HG03439 (cell line): ENCODE measurements at regions not wholly inside any gene's neighbourhood (a gene's known extent, or its start where the extent isn't known, plus 50 kb on each side); places are given as distances from the start of the nearest gene placed in this dataset.

Source experiments
- ATAC-seq: cut with Tn5 transposase; IDR thresholded peaks from one replicate; pipeline ENCODE4 v1.9.1; 2021; ENCODE audit warnings: mild to moderate bottlenecking, moderate library complexity; ENCODE audit not compliant: unreplicated experiment

DNA sequence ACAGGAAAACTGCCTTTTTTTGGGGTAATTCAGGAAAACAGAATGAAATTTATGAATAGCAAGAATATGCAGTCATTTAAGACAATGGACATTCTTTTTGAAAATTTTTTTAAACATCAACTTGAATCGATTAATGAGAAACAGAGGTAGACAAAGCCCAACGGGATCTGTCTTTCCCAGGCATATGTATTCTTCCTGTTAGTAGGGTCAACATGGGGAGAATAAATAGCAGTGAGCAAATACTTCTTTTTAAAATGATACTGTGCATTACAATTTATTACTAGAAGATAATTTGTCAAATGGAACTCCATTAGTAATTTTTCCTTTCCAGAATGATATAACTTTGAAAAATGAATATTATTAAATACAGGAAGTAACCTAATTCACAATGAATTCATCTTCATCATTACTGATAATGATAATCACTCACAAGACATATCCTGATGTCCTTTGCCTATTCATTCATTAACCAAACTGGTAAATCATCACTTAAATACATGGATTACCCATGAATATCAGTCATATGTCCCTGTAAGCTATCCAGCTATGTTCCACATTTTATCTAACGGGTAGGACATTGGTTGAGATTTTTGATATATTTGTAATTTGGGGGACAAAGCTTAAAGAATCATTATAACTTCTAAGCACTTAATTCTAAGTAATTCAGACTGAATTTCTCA is 209.2 kb upstream of the CDIN1 start:
- ATAC-seq: no peak

DNA sequence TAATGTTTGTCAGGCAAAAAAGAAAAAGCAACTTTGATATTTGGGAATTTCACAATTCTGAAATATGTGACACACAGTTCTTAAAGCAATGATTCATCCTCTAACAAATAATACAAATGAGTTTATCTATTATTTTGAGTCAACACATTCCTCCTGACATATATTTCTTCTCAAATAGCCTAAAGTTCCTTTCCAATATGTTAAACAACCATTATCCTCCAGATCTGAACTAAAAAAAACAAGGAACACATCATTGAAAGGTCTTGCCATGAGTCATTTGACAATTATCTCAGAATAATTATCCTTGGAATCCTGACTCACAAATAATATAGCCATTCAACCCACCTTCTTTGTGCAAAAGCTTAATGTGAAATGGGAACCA is 208.7 kb upstream of the CDIN1 start:
- ATAC-seq: no peak

DNA sequence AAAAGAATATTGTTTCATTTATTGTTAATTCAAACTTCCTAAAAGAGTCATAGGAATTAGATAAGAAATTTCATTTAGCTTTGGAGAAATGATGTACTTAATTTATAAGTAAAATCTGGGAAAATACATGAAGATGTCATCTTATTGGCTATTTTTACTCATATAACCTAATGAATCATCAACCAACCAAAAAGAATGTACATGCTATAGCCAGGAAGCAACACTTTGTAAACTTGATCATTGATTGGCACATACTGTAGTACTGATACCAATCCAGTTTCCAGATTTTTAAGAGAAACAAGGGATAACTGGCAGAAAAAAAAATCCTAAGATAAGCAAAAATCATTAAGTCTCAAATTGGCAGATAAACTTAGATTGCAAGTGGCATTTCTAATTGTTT is 207.9 kb upstream of the CDIN1 start:
- no peak for ATAC-seq

DNA sequence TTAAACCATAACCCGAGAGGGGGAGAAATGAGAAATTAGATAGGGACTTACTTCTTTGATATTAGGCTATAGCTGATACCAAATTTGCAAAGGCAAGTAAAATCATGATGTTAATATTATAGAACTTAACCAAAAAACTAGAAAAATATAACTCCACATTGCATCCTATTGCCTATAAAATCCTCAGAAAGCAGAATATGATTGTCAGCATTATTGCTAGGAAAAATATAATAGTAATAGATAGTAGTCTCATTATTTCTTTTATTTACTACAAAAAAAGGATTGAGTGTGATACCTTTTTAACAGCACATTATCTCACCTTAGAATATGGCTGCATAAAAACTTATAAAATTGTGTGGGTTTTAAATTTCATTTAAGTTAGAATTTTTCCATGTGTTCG is 206.5 kb upstream of the CDIN1 start:
- ATAC-seq: no peak

DNA sequence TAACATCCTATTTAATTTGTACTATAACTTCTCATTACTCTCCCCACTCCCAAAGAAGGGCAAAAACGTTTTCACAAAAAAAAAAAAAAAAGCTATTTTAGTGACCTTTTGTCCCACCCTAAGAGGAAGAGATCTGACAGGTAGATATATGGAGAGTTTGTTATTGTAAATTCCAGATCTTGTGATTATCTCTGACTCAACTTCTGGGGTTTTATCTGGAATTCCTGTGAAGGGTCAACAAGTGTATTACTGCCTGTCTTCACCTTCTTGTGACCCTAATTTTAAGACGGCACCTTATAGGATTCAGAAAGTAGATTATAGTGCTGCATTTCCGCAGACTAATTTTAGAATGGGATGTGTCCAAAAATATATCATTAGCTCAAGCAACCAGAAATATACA is 205.9 kb upstream of the CDIN1 start:
- no peak for ATAC-seq

DNA sequence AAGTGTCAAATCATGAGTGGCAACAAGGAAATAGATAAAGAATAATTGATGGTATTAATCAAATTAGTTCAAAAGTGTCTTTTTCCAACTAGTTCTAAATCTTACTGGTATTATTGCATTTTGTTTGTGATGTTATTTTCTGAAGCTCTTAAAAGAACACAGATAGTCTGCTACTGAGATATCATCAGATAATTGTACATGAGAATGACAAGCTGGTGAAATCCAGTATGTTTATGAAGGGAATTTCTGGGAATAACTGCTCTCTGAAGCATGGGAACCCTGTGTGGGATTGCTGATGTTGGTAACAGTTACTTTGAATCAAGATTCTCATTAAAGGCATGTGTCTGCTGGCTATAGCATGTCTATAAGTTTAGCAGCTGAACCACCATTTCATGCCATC is 190.3 kb upstream of the CDIN1 start:
- ATAC-seq: no peak

DNA sequence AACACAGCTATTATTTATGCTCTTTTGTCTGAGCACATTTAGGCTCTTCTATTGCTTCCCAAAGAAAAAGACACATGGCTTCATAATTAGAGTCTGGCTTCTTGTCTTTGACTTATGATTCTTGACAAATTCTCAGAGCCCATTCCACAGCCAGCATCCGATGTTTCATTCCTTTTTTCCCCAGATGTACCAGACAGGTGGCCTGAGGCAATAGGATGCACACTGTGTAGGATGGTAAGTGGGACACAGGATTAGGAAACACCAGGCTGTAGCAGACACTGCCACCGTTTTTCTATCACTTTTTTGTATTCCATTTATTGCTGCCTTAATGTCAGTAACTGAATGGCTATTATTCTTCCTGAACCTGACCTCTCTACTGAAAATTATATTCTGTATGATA is 188.9 kb upstream of the CDIN1 start:
- no peak for ATAC-seq

DNA sequence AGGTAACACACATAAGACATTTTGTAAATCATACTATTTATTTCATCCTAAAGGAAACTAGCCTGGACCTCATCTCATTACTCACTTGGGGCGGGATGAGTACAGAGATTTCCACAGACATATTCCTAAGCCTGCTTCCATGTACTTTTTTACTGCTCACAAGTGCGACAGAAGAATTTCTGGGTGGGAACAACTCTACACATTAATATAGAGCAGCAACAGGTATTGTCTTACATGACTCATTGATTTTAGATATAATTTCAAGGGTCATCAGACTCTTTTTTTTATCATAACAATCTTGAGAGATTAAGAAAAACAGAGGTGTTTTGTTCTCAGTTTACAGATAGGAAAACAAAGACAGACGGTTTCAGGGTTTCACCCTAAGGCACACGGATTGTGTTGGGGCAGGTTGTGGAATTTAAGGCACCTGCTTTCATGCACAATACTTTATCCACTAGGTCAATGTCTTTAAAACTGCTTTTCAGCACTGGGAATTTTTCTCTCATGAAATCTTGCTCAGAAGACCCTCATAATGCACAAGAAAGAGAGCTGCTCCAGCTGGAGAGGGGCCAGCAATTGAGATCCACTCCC is 186.7 kb upstream of the CDIN1 start:
- no peak for ATAC-seq

DNA sequence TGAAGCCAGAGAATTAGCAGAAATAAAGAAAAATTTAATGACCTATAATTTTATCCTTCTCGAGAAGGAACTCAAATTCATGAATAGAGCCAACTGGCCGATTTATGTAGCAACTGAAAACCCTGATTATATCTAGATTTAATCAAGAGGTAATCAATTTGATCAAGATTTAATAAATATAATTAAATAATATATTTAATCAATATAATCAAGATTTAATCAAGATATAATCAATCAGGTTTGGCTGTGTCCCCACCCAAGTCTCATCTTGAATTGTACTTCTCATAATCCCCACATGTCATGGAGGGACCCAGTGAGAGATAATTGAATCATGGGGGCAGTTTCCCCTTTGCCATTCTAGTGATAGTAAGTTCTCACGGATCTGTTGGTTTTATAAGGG is 181.2 kb upstream of the CDIN1 start:
- no peak for ATAC-seq

DNA sequence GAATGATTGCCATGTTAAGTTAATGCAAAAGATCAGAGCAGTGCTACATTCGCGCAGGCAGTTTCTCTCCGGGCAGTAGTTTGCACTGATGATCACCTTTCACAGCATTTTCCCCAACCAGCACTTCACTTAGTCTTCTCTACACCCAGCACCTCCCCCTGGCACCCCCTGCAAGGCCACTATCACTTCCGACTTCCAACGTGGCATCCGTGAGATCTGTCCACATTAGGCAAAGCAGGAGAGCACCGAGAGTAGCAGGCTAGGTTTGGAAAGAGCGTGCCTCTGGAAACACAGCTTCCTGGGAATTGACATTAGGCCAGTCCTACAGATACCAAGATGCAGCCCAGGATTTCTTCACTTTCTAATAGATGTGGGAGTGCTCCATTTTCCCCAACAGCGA is 180.2 kb upstream of the CDIN1 start:
- no peak for ATAC-seq

DNA sequence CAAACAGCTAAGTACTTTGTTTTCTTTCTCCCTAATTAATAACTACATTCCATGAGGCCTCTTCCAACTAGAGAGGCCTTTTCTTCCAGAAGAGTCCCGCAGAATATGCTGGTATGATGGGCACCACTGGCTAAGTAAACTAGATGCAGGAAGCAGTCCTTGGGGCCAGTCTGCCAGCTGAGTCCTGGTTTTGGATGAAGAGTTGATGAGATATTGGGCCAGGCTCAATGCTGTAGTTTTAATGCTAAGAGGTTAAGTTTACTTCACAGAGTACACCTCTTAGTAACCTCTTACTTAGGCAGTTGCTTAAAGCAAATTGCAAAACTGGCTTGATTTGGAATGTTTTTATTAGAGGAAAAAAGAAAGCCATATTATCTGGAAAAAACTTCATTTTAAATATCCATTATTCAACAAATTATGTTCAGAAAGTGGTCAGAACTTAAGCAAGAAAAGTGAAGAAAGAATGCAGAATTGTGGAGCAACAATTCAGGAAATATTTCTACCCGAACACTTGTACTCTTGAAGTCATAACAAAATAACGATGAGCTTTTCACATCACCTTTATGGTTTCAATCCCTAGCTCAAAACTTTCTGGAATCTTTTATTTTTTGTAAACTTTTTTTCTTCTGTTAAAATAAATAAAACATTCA is 178.4 kb upstream of the CDIN1 start:
- ATAC-seq: no peak

DNA sequence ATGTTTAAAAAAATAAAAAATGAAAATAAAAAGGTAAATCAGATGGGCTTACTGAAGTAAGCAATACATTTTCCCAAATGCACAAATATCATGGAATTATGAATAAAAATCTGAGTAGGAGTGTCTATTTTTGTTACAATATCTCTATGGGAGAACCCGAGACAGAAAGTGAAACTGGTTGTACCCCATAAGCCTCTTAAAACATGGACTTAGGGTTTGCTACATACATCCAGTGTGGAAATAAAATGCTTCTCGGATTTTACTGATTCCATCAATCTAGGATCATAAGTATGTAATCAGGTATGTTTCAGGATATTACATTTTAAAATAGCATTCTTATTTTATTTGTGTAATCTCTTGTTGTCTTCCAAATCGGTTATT is 177.8 kb upstream of the CDIN1 start:
- no peak for ATAC-seq

DNA sequence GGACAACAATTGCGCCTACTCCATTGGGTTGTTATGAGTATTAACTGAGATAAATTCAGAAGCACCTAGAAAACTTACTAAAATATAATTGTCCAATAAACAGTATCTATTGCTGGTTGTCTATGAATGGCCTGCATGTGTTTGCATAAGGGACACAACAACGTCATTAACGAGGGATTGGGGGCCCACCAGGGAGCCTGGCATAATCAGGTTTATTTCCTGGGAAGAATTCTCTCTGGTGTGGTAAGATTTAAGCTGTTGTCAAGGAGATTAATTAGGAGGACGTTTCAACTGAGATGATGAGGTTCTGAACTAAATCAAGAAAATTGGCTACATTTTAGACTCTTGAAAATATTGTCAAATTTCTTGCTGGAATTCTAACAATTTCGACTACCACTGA is 176.1 kb upstream of the CDIN1 start:
- no peak for ATAC-seq

DNA sequence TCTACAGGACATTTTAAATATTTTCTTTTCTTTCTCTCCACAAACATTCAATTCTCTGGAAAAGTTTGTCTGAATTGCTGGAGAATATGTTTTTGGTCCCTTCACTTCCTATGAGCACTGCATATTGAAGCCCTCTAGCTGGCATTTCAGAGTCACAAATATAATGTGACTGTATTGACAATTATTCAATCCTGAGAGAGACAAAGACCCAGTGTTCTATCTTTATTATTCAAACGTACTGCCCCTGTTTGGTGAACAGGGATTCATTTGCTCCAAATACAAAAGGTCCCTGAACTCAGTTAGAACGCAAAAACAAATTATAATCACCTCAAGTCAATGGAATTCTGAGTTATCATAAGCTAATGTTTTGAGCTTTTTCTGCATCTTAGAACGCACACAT is 173.1 kb upstream of the CDIN1 start:
- no peak for ATAC-seq

DNA sequence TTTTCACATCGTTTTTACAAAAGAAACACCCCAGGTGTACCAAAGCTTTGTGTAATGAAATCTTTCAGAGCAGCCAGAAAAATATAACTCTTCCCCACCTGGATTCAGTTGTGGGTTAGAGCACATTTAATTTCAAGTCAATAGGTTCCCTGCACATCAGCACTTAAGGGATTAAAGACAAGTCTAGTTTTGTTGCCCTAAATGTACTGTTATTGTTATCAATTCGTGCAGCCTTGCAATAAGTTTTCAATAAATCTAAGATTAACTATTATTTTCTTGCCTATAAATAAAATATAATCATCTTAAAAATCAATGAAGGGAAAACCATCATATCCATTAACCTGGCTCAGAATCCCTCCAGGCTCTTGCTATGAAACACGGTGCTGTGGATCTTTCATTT is 172.5 kb upstream of the CDIN1 start:
- ATAC-seq: no peak

DNA sequence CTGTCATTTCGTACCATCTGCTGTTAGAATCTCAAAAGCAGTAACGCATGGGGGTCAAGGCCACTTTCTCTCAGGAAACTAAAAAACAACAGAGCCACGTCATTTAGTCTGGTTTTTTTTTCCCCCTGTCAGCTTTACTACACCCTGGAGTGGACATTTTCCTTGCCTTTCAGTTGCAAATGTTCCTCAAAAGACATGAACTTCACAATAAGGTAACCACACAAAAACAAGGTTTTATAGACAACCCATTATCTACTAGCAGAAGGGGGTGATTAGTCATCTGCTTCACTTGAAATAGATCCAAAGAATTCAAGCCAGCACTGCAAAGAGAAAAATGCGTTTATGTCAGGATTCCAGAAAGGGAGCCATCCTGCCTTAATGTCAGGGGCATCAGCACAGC is 171.8 kb upstream of the CDIN1 start:
- no peak for ATAC-seq

DNA sequence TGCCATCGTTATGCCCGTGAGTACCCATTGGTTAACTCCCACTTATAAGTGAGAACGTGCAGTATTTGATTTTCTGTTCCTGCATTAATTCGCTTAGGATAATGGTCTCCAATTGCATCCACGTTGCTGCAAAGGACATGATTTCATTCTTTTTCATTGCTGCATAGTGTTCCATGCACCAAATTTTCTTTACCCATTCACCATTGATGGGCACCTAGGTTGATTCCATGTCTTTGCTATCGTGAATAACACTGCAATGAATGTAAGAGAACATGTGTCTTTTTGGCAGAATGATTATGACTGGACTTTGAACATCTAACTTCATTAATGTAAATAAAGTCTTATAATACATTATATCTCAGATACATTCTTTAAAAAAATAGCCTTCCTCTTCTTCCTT is 169.6 kb upstream of the CDIN1 start:
- ATAC-seq: no peak

DNA sequence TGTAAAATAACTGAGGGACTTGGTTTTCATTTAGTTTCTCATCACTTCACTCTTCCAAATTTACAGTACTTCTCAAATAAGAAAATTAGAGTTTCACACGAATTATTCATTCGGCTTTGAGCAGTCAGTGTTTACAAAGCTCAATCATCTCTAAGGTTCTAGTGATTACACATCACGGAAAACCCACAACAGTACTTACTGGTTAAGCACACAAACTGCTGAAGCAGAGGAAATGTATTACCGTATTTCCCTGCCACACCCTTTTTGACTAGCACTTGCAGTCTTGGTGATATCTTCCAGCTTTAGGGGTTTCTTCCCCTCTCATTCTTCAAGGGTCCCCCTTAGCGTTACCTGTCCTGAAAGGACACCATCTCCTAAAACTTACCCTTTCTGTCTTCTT is 164.8 kb upstream of the CDIN1 start:
- ATAC-seq: no peak

DNA sequence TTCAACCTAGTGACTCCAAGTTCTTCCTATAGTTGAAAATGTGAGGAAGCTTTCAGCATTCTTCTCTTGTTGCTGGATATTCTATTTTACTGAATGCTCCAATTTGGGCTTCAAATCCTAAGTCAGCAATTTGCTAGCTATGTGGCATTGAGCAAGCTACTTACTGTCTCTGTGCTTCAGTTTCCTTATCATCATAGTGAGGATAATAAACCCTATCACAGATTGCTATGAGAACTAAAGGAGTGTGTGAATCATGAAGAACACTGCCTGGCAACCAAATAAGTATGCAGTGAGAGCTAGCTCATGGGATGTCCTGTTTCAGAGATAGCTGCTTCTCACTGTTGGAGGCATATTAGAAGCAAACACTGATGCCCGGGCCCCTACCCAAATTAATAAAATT is 163.8 kb upstream of the CDIN1 start:
- ATAC-seq: no peak

DNA sequence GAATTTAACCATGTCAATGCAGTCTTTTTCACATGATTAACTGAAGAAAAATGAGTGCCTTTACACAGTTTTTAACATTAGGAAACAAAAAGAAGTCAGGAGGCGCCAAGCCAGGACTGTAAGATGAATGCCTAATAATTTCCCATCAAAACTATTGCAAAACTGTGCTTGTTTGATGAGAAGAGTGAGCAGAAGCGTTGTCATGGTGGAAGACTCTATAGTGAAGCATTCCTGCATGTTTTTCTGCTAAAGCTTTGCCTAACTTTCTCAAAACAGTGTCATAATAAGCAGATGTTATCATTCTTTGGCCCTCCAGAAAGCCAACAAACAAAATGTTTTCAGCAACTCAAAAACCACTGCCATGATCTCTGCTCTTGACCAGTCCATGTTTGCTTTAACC is 156.8 kb upstream of the CDIN1 start:
- no peak for ATAC-seq

DNA sequence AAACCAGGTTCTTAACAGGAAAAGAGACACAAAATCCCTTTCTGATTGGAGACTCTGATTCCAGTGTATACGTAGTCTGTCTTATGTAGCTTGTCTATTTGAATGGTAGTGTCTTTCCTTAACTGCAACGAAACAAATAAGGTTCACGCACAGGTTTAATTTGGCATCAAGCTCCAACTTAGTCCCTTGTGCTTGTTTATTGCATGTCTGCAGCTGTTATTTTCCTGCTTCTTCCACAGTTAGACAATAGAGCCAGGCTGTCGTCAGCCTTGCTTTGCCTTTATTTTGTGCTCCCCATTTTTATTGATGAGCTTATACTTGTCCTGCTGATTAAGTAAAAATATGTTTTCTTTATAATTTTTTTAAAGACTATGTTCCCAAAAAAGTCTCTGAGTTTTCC is 152.7 kb upstream of the CDIN1 start:
- ATAC-seq: no peak

DNA sequence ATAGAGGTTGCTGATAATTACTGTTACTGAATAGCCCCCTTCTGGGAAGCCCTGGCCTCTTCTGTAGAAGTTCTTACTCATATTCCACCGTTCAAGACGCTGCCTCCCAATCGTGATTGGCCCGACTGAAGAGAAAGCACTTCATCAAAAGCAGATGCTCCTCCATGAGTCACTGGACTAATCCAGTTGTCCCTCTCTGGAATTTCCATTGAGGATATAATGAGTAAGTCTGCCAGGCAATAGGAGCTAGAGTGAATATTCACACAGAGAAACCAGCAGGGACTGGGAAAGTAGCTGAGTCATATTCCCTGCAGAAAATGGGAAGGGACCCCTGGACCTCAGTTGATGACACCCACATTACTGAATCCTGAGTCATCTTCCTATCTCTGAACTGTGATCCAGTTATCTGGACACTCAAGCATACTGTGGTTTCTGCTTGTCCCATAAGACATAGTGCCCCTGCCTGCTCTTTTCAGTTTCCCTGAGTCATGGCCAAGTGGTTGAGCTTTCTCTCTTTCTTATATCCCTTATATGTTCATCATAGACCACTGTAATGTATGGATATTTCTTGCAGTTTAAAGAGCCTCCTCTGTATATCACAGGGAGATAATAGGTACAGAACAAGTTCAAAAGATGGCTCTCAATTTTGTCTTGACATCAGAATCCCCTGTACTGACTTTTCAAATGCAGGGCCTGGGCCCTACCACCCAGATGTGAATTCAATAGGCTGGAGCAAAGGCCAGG is 151.2 kb upstream of the CDIN1 start:
- ATAC-seq: no peak
